HepG2 (cell line): ENCODE measurements at regions not wholly inside any gene's neighbourhood (a gene's known extent, or its start where the extent isn't known, plus 50 kb on each side); places are given as distances from the start of the nearest gene placed in this dataset.

Source experiments
- ISX ChIP-seq: sonication (generic); formaldehyde crosslinking; conservative IDR thresholded peaks from 2 replicates; pipeline ENCODE4 v1.5.0; 2020; ENCODE audit warnings: missing genetic modification reagents
- KLF13 ChIP-seq: sonication (generic); formaldehyde crosslinking; IDR thresholded peaks from 2 replicates; pipeline ENCODE4 v1.4.0; 2020; ENCODE audit warnings: mild to moderate bottlenecking, missing genetic modification reagents
- REST ChIP-seq, 2 experiments: IDR thresholded peaks; 2 replicates each; pipeline ENCODE4 v1.6.1; 2011 to 2012; ENCODE audit warnings: low read length in 2 of 2, borderline replicate concordance in 1 of 2, low read depth in 1 of 2, mild to moderate bottlenecking in 1 of 2, moderate library complexity in 1 of 2
- TRAFD1 ChIP-seq: sonication (generic); formaldehyde crosslinking; IDR thresholded peaks from 2 replicates; pipeline ENCODE4 v1.5.1; 2020; ENCODE audit warnings: missing genetic modification reagents, mild to moderate bottlenecking, borderline replicate concordance
- UBTF ChIP-seq: sonication (generic); formaldehyde crosslinking; IDR thresholded peaks from 2 replicates; pipeline ENCODE4 v1.4.0; 2020; ENCODE audit warnings: mild to moderate bottlenecking, missing genetic modification reagents
- ZFP62 ChIP-seq: sonication (generic); formaldehyde crosslinking; IDR thresholded peaks from 2 replicates; pipeline ENCODE4 v1.4.0; 2020; ENCODE audit warnings: missing genetic modification reagents

GRCh38 chr1:172766462-172766861 lies 107.6 kb downstream of the FASLG start (continued):
- no peak for TF ChIP-seq UBTF (CRISPR knock-in tag)
- TF ChIP-seq TRAFD1 (CRISPR knock-in tag) = no peak
- TF ChIP-seq ZFP62 (CRISPR knock-in tag) = no peak
- TF ChIP-seq ISX (CRISPR knock-in tag) = no peak
- TF ChIP-seq REST (IDR thresholded peaks at IDR 0.05; ENCODE audit: borderline replicate concordance in 1 of 2, low read depth in 1 of 2, low read length in 2 of 2) = no peak
- TF ChIP-seq KLF13 (CRISPR knock-in tag) = no peak
- TF ChIP-seq, all 625 proteins: peak for 0
